ENCODE measurements at regions not wholly inside any gene's neighbourhood (a gene's known extent, or its start where the extent isn't known, plus 50 kb on each side); places are given as distances from the start of the nearest gene placed in this dataset.

- TF ChIP-seq POLR2A (IDR thresholded peaks at IDR 0.05) = no peak
- TF ChIP-seq CTCF (IDR thresholded peaks at IDR 0.05) = no peak
- no peak for TF ChIP-seq POLR2AphosphoS5 (IDR thresholded peaks at IDR 0.05)
- TF ChIP-seq EP300 (IDR thresholded peaks at IDR 0.05) = no peak
Measured at GRCh38 chr13:84973661-84974060, 825.6 kb downstream of the SLITRK6 start.
